Activated T-helper 2 cell treated with anti-CD3 and anti-CD28 coated beads, Interferon-gamma antibody, Interleukin-2, Interleukin-4, amounts not matched to agents 10 μg/mL and 5 μg/mL and 100 μg/mL, durations not matched to agents 14 hours and 24 hours and 36 hours (primary cell): ENCODE measurements at regions not wholly inside any gene's neighbourhood (a gene's known extent, or its start where the extent isn't known, plus 50 kb on each side); places are given as distances from the start of the nearest gene placed in this dataset.

Source experiments
- DNase-seq: peaks from one replicate; pipeline ENCODE4 v3.0.0; 2021; ENCODE audit warnings: low spot score
- H3K27ac Mint-ChIP-seq: one replicate; pipeline ENCODE4 v1.8.0; 2021; ENCODE audit warnings: mixed read lengths
- H3K27me3 Mint-ChIP-seq: one replicate; pipeline ENCODE4 v1.8.0; 2021; ENCODE audit warnings: low read depth, mixed read lengths
- H3K36me3 Mint-ChIP-seq: one replicate; pipeline ENCODE4 v1.8.0; 2021; ENCODE audit warnings: low read depth, mixed read lengths
- H3K4me1 Mint-ChIP-seq: one replicate; pipeline ENCODE4 v1.8.0; 2021; ENCODE audit warnings: low read depth, mixed read lengths
- H3K4me3 Mint-ChIP-seq: one replicate; pipeline ENCODE4 v1.8.0; 2021; ENCODE audit warnings: low read depth, mild to moderate bottlenecking, moderate library complexity, mixed read lengths
- H3K9me3 Mint-ChIP-seq: one replicate; pipeline ENCODE4 v1.8.0; 2021; ENCODE audit warnings: mixed read lengths
- intact Hi-C: fragments of 100-400 bp; cut with micrococcal nuclease; formaldehyde crosslinking; loops from one replicate; pipeline ENCODE4 v1.15.1; 2023

DNA sequence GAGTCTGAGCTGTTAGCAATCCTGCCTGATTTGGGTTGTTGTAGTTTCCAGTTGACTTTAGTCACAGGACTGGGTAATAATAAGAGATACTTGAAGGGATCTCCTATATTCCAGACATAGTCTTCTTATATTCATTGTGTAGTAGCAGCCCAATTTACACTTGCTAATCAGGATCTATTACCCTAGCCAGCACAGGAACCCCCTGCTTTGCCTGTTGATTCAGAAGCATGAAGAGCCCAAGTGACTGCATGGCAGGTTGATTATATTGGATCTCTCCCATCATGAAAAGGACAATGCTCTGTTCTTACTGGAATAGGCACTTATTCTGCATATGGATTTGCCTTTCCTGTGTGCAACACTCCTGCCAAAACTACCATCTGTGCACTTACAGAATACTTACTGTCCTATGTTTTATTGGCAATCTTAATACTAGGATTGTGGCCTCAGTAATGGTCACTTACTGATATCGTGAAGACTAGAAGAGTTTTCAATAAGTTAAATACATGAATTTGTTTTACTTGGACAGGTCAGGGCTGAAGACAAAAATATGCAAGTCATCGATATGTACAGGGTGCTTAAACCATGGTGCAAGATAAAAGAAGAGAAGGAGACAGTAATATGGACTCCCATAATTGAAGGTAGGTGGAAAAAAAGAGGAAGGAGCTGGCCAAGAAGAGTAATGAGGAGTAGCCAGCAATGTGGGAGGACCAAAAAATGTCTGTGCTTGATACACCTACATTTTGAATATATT lies 304.1 kb downstream of the MCTP2 start:
- Mint-ChIP-seq H3K36me3 (no peaks in the 10 kb centered on the region), H3K27me3 (peaks cover 10% of the 10 kb centered on the region), H3K27ac (no peak overlapping the region), H3K4me3 (no peak overlapping the region), H3K9me3 (no peaks in the 10 kb centered on the region), H3K4me1 (no peaks in the 10 kb centered on the region)
- intact Hi-C loops: no loop called here
- no peak for DNase-seq

DNA sequence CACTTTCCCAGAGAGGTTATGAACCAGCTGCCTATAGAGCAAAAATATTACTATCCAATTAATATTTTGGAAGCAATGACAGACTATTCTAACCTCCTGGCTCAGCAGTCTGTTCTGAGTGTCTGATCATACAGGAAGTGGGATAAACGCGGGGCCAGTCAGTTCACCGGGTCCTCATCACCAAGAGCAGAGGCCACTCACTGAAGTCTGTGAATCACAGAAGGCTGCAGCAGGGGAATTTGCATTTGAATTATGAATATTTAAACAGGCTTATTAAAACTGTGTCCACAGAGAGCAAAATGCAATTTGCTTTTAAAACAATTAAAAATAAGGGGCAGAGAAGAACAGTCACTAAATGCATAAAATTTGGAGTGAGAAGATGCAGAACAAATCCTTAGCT lies 305.2 kb downstream of the MCTP2 start:
- no peaks in the 10 kb centered on the region for H3K36me3 Mint-ChIP-seq
- DNase-seq: no peak
- H3K27me3 Mint-ChIP-seq: peaks cover 10% of the 10 kb centered on the region
- no peak overlapping the region for H3K27ac Mint-ChIP-seq
- no peaks in the 10 kb centered on the region for H3K9me3 Mint-ChIP-seq
- intact Hi-C loops: no loop called here
- H3K4me3 Mint-ChIP-seq: no peak overlapping the region
- H3K4me1 Mint-ChIP-seq: no peaks in the 10 kb centered on the region

DNA sequence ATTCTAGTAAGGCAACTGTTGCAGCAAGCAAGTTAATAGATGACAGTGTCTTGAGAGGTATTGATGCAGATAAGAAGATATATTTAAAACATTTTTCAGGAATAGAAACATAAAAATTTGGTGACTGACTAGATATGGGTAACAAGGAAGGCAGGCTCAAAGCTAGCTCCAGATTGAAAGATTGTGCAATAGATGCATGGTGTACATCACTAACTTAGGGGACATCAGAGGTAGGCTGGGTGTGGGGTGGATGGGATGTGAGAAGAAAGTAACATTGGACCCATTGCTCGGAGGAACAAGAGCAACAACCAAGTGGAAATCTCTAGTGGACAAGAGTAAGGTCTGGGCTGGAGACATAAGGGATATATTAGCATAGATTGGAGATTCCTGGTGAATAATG lies 306.9 kb downstream of the MCTP2 start:
- H3K27me3 Mint-ChIP-seq: peaks cover 13% of the 10 kb centered on the region
- H3K9me3 Mint-ChIP-seq: no peaks in the 10 kb centered on the region
- H3K36me3 Mint-ChIP-seq: no peaks in the 10 kb centered on the region
- no peak for DNase-seq
- H3K27ac Mint-ChIP-seq: no peak overlapping the region
- intact Hi-C loops: no loop called here
- H3K4me3 Mint-ChIP-seq: no peak overlapping the region
- no peaks in the 10 kb centered on the region for H3K4me1 Mint-ChIP-seq

DNA sequence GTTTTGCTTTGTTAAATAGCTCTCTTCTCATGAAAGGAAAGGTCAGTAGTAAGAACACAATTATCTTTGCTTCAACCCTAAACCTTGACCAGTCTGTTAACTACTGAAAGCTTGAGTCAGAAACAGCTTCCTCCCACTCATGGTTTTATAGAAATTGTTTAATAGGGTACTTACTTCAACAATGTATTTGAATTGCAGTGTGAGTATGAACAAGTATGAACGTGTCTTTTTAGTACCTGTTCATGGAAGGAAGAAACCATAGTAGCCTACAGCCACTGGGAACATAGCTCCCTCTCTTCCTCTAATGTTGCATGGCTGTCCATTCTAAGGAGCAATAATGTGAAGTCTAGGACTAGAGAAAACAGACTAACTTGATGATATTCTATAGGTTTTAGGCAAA lies 311.0 kb downstream of the MCTP2 start:
- intact Hi-C loops: no loop called here
- H3K4me1 Mint-ChIP-seq: no peaks in the 10 kb centered on the region
- no peaks in the 10 kb centered on the region for H3K9me3 Mint-ChIP-seq
- peaks cover 5% of the 10 kb centered on the region for H3K27me3 Mint-ChIP-seq
- no peak for DNase-seq
- H3K36me3 Mint-ChIP-seq: no peaks in the 10 kb centered on the region
- no peak overlapping the region for H3K27ac Mint-ChIP-seq
- H3K4me3 Mint-ChIP-seq: no peak overlapping the region

DNA sequence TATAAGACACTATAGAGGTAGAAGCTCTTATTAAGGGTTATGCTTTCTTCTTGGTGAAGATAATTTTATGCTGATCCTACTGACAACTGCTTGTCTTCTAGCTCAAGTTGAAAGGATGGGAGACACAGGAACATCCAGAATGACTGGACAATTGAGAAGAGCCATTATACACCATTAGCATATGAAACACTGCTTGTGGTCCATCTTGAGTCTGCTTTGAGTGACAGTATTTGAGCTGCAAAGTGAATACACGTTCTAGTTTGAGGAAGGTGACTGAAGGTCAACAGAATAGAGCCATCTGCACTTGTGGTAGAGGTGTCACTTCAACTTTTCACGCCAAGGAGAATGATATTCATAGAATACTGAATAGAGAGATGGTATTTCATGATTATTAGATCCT lies 315.4 kb downstream of the MCTP2 start:
- no peaks in the 10 kb centered on the region for H3K9me3 Mint-ChIP-seq
- intact Hi-C loops: no loop called here
- no peak overlapping the region for H3K4me3 Mint-ChIP-seq
- H3K36me3 Mint-ChIP-seq: no peaks in the 10 kb centered on the region
- H3K27ac Mint-ChIP-seq: no peak overlapping the region
- no peaks in the 10 kb centered on the region for H3K4me1 Mint-ChIP-seq
- DNase-seq: no peak
- H3K27me3 Mint-ChIP-seq: peaks cover 4% of the 10 kb centered on the region

DNA sequence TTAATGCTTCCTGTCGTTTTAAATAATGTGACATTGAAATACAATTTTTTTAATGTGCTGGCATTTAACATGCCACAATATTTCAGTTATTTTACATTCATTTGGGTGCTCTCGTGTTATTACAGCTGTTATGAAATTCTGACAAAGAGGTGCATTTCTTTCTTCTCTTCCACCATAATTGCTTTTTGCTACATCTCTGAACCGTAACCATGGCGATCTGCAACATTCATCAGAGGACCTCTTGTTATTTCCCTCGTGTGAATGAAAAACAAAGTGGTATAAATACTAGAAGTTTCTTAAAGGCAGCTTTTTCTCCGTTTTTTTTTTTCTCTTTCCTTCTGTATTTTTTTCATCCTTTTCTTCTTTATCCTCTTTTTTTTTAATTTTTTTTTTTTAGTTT lies 316.4 kb downstream of the MCTP2 start:
- H3K4me3 Mint-ChIP-seq: no peak overlapping the region
- no peak for DNase-seq
- intact Hi-C loops: no loop called here
- no peak overlapping the region for H3K27ac Mint-ChIP-seq
- H3K36me3 Mint-ChIP-seq: no peaks in the 10 kb centered on the region
- H3K4me1 Mint-ChIP-seq: no peaks in the 10 kb centered on the region
- peaks cover 4% of the 10 kb centered on the region for H3K27me3 Mint-ChIP-seq
- H3K9me3 Mint-ChIP-seq: no peaks in the 10 kb centered on the region

DNA sequence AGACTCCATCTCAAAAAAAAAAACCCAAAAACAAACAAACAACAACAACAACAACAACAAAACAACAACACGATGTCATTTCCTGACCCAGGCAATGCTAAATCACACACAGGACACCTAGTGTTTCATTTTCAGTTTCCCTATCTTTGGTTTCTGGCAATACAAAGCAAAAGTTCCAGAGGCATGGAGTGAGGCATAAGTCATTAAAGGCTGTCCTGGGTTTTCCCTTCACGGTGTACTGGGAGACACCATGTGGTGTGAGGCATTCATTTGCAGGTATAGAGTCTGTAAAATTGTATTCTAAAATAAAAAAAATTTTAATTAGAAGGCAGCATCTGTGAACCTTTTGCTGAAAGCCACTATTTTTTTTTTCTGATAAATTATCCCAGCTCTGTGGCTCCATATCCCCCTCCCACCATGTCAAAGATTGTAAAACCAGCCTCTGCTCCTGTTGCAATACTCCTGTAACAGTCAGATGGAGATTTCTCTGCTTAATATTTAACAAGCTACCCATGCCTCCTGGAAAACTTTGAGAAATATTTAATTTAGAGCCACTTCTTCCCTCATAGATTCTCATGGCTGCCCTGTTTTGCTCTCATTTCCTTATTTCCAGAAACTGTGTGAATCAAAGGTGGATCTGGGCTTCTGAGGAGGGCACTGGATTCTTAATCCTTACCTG lies 324.6 kb downstream of the MCTP2 start:
- Mint-ChIP-seq H3K27ac (no peak overlapping the region), H3K36me3 (no peaks in the 10 kb centered on the region), H3K9me3 (no peaks in the 10 kb centered on the region), H3K27me3 (peaks cover 1% of the 10 kb centered on the region), H3K4me3 (no peak overlapping the region), H3K4me1 (no peaks in the 10 kb centered on the region)
- intact Hi-C loops: no loop called here
- DNase-seq: no peak

DNA sequence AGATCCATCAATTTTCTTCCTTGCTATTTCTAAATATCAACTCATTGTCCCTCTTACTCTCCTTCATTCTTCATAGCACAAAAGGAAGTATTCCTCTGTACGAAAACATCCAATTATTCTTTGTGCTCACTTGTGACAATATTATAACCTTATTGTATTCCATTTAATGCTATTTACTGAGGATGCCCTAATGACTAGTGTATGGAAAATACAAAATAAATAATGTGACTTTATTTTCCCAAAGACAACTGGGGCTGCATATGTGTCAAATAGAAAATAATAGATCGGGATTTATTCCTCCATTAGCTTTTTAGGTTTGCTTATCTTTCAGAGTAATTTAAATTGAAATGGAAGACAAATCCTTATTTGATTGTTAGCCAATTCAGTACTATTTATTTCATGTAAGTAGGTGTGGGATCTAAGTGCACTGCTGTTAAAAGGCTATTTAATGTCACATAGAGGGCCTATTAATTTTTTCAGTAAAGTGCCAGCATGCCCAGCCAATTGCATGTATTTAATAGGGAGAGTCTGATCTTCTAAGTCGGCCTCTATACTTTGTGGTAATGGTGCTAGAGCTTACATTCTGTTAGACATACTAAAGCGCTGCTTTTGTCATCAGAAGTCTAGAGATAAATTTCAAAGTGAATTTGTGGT lies 329.8 kb downstream of the MCTP2 start:
- Mint-ChIP-seq H3K27me3 (peaks cover 1% of the 10 kb centered on the region), H3K9me3 (no peaks in the 10 kb centered on the region), H3K27ac (no peak overlapping the region), H3K4me3 (no peak overlapping the region), H3K4me1 (no peaks in the 10 kb centered on the region), H3K36me3 (no peaks in the 10 kb centered on the region)
- DNase-seq: no peak
- intact Hi-C loops: no loop called here

DNA sequence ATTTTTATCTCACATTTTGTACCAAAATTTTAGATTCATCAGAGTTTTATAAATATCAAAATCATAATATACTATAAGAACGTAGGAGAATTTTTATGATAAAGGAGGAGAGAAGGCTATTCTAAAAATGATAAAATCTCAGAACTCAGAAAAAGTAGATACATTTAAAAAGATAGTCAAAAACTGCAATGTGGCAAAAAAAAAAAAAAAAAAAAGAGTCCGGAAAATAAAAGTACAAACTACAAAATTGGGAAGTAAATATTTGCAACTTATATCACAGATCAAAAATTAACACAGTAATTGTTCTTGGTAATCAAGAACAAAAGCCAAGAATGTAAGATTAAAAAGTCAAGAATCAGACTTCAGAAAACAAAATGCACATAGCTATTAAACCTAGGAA lies 332.1 kb downstream of the MCTP2 start:
- no peak overlapping the region for H3K27ac Mint-ChIP-seq
- no peaks in the 10 kb centered on the region for H3K36me3 Mint-ChIP-seq
- intact Hi-C loops: no loop called here
- peaks cover 9% of the 10 kb centered on the region for H3K27me3 Mint-ChIP-seq
- DNase-seq: no peak
- H3K4me3 Mint-ChIP-seq: no peak overlapping the region
- no peaks in the 10 kb centered on the region for H3K4me1 Mint-ChIP-seq
- no peaks in the 10 kb centered on the region for H3K9me3 Mint-ChIP-seq

DNA sequence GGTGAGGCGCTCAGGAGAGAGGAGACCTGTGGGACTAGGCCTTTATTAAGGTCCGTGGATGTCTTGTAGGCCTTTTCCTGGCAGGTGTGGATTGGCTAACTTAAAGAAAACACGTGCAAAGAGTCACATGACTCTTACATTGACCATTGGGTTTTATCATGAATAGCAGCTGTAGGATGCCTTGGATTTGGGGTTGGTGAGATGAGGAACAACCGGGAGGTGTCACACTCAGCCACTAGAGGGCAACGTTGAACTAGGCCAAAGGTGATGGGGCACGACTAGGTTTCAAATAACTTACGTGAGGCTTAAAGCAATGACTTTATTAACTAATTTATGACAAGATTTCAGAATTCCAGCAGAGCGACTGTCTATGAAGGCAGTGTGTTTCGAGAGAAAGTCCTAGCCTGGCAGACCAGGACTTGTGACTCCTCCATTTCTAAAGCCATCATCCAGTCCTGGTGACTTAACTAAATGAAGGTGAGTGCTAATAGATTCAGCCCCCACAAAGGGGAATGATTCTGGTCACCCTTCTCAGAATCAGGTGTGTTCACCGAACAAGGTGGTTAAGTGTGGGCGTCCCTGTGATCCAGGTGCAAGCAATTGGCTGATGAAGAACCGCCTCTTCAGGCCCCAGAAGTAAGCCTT lies 345.6 kb downstream of the MCTP2 start:
- Mint-ChIP-seq H3K27ac (no peak overlapping the region), H3K27me3 (peaks cover 47% of the 10 kb centered on the region), H3K36me3 (no peaks in the 10 kb centered on the region), H3K9me3 (no peaks in the 10 kb centered on the region), H3K4me1 (peaks cover 2% of the 10 kb centered on the region), H3K4me3 (no peak overlapping the region)
- intact Hi-C loops: loop anchor here (10.0 kb wide), 1 partner anchor 162 kb away; no protein-coding TSS in a partner anchor
- peak; percentile 35 for DNase-seq

DNA sequence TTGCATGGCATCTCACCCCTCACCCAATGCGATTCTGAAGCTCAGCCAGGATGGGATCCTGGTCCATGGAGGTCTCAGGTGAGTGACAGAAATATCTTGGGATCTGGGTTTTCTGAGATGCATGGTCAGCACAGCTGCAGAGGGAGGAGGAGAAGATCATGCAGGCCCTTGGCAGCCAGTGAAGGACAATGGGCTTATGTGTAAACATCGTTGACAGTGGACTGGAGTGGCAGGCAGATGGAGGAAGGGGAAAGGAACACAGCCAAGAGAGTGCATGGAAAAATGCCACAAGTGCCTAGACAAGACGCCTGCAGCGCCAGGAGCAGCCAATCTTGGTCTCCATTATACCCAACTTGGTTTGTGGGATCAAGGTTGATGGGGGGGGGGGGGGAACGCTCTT lies 347.9 kb downstream of the MCTP2 start:
- Mint-ChIP-seq H3K36me3 (no peaks in the 10 kb centered on the region), H3K4me3 (no peak overlapping the region), H3K27me3 (peaks cover 61% of the 10 kb centered on the region), H3K4me1 (peaks cover 12% of the 10 kb centered on the region), H3K9me3 (no peaks in the 10 kb centered on the region), H3K27ac (no peak overlapping the region)
- DNase-seq: no peak
- intact Hi-C loops: loop anchor here (10.0 kb wide), 1 partner anchor 164 kb away; no protein-coding TSS in a partner anchor

DNA sequence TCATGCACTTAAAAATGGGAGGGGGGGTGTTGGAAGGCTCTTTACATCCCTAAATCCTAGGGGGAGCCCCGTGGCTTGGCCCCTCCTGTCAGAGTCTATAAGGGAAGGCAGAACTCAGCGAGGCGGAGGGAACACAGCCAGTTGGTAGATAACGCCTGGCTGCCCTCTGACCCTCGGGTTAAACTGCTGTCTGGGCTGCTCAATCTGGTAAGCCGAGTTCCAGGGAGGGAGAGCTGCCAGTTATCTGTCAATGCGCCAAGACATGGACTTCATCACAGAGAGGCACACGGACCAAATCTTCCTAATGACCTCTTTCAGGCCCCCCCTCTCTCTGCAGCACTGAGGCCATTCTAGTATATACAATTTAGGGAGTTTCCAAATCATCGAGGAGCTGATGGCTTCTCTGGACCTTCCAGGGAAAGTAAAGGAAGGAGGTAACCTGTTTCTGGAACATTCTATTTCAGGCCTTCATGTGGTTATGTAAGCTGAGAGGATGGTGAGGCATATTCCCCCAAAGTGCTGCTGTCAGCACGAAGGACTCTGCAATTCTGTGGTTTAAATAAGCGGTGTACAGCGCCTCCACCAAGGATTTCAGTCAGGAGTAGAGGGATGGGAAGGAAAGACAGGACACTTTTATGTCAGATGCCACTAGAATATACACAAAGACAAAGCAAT lies 349.0 kb downstream of the MCTP2 start:
- no peaks in the 10 kb centered on the region for H3K36me3 Mint-ChIP-seq
- intact Hi-C loops: loop anchor here (5.0 to 10.0 kb wide), 4 partner anchors 276 to 1774 kb away; no protein-coding TSS in a partner anchor
- no peak overlapping the region for H3K4me3 Mint-ChIP-seq
- H3K27me3 Mint-ChIP-seq: peaks cover 64% of the 10 kb centered on the region
- no peak for DNase-seq
- no peaks in the 10 kb centered on the region for H3K9me3 Mint-ChIP-seq
- peaks cover 23% of the 10 kb centered on the region for H3K4me1 Mint-ChIP-seq
- no peak overlapping the region for H3K27ac Mint-ChIP-seq
